Vagina (tissue), 2 donors: ENCODE measurements at regions not wholly inside any gene's neighbourhood (a gene's known extent, or its start where the extent isn't known, plus 50 kb on each side); places are given as distances from the start of the nearest gene placed in this dataset.

ENCODE experiments used
- POLR2A ChIP-seq, 2 donors: fragments of 450-650 bp; IDR thresholded peaks; one replicate each; pipeline ENCODE4 v1.6.1; 2017; ENCODE audit warnings: antibody characterized with exemption in 2 of 2, mild to moderate bottlenecking in 2 of 2, moderate library complexity in 2 of 2
- TF ChIP-seq, protein P1 (sequence below), 3 experiments: fragments of 450-650 bp in 2 of 3; fragments of 200-600 bp in 1 of 3; sonication (generic) in 1 of 3; IDR thresholded peaks; one replicate each; pipeline ENCODE4 v1.5.1; 2017 to 2019; ENCODE audit warnings: antibody characterized with exemption in 3 of 3, mild to moderate bottlenecking in 2 of 3, moderate library complexity in 2 of 3

DNA sequence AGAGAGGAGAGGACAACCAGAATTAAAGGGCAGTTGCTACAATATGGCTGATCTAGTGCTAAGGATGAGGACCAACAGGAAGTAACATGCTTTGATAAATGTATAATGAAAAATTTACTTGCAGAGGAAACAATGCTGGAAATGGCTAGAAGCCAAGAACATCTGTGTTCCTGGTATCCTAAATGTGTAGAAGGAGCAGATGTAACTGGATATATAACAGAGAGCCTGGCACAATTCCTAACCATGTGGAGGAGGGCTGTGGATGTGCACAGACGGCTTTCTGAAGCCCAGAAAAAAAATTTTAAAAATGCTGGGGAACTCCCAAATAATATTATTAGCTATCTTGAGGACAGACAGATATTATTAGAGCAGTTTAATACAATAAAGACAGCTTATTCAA, 159.4 kb upstream of the GBE1 start:
- TF ChIP-seq, protein P1, sequence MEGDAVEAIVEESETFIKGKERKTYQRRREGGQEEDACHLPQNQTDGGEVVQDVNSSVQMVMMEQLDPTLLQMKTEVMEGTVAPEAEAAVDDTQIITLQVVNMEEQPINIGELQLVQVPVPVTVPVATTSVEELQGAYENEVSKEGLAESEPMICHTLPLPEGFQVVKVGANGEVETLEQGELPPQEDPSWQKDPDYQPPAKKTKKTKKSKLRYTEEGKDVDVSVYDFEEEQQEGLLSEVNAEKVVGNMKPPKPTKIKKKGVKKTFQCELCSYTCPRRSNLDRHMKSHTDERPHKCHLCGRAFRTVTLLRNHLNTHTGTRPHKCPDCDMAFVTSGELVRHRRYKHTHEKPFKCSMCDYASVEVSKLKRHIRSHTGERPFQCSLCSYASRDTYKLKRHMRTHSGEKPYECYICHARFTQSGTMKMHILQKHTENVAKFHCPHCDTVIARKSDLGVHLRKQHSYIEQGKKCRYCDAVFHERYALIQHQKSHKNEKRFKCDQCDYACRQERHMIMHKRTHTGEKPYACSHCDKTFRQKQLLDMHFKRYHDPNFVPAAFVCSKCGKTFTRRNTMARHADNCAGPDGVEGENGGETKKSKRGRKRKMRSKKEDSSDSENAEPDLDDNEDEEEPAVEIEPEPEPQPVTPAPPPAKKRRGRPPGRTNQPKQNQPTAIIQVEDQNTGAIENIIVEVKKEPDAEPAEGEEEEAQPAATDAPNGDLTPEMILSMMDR (IDR thresholded peaks at IDR 0.05), result no peak
- TF ChIP-seq POLR2A (IDR thresholded peaks at IDR 0.05), result no peak
